GM21528 (cell line): ENCODE measurements at regions not wholly inside any gene's neighbourhood (a gene's known extent, or its start where the extent isn't known, plus 50 kb on each side); places are given as distances from the start of the nearest gene placed in this dataset.

ENCODE experiments used
- ATAC-seq: cut with Tn5 transposase; IDR thresholded peaks from one replicate; pipeline ENCODE4 v1.9.1; 2021; ENCODE audit warnings: mild to moderate bottlenecking, moderate library complexity; ENCODE audit not compliant: unreplicated experiment, low FRiP score

DNA sequence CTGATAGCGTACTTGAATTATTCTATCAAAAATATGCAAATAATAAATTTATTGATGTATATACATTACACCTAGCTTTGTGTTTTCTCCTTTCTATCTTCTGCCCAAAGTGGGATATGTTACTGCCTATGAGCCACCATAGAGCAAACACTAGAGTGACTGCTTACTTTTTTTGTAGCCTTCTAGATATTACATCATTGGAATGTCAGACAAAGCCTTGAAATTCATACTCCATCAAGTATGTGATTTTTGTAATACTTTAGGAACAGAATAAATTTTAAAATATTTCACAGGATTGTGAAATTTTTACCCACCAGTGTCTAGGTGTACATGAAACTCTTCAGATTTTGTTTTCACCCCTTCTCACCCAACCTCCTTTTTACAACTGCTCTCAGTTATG, 787.6 kb downstream of the USP25 start:
- ATAC-seq = no peak

DNA sequence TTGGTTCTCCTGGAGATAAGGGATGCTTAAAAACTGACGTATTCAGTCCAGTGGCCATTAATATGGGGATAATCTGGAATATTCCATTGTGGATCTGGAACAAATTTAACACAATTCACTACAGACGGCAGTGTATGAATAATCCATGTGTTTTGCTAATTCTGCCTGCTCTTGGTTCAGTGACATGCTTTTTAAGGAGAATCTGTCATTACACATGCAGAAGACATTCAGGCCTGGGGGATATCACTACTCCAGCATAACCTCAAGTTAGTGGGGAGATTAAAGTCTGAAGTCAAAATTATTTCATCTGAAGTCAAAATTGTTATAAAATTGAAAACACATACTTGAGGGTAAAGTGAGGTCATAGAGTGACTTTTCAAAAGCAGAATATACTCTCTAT, 789.3 kb downstream of the USP25 start:
- ATAC-seq = no peak

DNA sequence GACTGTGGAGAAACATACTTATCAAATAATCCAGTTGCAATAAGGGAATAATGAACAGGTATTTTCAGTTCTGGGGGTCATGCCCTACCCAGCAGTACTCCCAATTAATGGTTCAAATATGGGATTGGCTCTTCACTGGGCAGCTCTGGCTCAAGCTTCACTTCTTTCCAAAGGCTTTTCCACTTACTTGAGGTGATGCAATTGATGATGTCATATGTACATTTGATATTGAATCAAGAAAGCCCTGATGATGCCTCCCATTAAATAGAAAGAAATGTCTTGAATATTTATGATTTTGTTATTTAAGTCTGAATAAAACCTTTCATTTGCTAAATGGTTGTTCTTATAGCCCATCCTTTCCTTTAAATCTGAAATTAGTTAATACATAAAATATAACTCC, 789.9 kb downstream of the USP25 start:
- no peak for ATAC-seq

DNA sequence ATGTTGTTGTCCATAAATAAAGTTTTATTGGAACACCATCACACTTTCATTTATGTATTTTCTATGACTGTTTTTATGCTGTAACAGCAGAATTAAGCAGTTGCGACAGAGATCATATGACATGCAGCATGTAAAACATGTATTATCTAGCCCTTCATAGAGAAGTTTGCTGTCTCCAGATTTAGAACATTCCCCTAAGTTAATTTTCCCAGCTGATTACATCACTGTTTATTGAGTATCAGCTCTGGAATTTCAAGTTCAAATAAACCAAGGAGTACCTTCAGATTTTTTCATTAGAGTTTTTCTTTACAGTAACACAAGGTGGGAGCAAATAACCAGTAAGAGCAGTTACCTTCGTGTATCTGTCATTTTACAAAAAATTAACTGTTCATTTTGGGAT, 792.8 kb downstream of the USP25 start:
- ATAC-seq = no peak

DNA sequence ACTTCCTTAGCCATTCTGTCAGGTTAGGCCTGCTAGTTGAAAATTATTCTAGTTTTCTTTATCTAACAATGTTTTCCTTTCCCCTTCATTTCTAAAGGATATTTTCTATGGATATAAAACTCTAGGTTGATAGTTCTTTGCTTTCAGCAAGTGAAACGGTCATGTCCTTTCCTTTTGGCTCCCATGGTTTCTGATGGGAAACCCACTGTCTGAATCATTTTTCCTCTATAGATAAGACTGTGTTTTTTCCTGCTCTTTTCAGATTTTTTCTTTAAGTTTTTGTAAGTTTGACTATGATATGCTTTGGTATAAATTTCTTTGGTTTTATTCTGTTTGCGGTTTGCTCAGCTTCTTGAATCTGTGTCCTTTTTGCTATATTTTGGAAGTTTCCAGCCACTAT, 800.9 kb downstream of the USP25 start:
- ATAC-seq = no peak

DNA sequence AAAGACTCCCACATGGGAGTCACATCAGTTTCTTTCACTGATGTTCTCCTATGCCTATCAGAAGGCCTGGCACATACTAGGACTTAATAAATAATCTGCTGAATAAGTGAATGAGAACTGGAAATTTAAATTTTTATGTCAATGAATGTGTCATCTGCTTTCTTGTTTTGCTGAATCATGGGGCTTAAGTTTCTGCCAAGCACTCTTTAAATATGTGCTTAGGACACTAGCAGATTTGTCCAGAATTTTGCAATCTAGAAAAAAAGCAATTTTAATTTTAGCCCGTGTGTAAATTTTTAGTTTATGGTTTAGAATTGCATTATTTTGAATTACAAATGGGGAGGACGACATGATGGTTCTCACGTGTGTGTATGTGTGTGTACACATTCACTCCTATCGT, 803.1 kb downstream of the USP25 start:
- no peak for ATAC-seq

DNA sequence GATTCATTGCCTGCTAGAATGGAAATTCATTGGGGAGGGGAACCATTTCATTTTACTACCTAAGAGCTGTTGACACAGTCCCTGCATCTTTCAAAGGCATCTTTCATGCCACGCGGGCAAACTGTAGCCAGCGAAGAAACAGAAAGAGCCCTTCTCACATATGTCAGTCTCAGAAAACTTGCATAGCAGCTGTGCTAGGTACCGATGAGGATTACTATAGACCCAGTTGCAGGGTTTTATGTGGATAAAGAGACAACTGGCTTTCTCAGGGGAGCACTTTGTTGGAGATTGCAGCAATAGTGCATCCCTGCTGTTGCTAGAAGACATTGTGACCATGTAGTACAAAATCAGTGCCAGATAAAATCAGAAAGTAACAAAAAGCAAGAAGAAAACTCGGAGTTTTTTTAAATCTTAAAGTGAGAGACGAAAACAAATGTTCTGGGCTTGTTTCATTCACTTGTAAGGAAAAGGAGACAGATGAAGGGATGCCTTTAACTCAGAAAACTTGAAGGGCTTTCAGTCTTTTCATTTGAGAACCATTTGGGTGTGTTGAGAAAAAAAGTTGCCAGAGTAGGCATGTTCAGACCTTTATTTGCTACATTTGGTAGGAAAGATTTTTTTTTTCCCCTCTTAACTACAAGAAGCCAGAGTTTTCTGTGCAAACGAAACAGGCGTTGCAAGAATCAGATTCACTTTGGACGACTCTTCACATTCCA, 804.1 kb downstream of the USP25 start:
- no peak for ATAC-seq

DNA sequence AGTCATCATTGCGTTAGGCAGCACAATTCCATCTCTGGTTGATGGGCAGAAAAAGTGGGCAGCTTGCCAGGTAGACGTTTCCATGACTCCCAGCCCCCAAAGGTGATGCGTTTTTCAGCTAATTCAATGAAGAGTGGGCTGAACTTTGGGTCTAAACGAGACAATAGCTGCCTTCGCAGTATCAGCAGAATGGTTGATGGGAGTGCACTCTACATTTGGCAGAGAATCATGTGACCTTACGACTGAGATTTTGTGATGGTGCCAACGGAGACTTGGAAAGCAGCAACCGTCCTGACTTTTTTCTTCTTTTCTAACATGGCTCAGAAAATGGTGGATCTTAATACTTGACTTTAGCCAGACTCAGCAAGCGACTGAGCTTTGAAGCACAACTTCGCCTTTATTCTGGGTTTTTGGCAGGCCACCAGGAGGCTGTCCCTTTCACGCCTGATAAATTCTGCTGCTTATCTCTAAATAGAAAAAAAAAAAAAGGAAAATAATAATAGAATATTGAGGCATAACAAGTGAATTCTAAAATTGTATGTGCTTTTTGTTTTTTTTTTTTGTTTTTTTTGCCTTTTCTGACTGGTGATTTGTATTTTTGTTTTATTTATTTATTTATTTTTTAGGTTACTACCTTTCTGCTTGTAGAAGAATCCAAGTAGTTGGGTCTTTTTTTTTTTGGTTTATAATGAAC, 804.8 kb downstream of the USP25 start:
- no peak for ATAC-seq

DNA sequence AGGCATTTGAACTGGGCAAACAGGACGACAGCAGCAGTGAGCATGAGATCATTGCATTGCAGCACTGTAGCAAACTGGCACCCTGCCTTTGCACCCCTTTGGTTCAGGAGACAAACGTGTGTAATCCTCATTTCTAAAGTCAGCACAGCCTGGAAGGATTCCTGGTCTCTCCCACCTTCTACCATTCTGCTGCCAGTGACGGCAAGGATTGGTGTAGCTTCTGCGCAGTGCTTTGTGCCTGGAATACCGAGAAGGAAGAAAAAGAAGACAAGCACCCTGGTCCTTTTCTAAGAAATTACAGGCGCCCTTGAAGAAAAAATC, 805.3 kb downstream of the USP25 start:
- ATAC-seq = no peak

DNA sequence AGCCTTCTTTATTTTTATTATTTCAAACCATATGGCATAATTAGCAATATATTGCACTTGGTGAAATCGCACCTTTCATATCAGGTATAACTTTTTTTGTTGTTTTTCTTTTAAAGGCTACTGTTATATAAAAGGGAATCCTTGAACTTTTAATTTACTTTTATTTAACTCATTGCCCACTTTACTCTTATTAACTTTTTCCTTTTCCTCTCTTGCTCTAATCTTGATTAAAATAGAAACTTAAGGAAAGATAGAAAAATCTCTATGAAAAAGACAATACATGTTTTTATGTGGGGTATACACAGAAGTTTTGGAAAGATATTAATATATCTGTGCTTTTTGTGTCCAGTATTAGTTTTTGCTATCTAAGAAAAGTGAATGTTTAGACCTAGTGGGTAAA, 805.8 kb downstream of the USP25 start:
- ATAC-seq = no peak

DNA sequence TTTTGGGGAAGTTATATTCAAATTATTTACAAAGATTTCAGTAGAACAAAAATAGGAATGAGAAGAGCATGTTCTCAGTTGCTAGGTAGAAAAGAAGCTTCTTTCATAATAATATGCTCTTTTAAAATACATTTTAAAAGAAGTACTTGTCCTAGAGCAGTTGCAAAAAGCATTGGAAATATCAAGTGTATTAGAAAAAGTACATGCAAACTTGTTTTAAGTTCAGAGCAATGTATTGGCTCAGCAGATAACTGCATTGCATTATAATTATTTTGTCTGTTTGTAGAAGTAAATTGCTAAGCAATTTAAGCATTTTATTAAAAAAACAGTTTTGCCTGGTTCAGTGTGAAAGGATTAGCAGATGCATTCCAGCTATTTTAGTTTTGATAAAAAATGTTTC, 806.4 kb downstream of the USP25 start:
- ATAC-seq = no peak

DNA sequence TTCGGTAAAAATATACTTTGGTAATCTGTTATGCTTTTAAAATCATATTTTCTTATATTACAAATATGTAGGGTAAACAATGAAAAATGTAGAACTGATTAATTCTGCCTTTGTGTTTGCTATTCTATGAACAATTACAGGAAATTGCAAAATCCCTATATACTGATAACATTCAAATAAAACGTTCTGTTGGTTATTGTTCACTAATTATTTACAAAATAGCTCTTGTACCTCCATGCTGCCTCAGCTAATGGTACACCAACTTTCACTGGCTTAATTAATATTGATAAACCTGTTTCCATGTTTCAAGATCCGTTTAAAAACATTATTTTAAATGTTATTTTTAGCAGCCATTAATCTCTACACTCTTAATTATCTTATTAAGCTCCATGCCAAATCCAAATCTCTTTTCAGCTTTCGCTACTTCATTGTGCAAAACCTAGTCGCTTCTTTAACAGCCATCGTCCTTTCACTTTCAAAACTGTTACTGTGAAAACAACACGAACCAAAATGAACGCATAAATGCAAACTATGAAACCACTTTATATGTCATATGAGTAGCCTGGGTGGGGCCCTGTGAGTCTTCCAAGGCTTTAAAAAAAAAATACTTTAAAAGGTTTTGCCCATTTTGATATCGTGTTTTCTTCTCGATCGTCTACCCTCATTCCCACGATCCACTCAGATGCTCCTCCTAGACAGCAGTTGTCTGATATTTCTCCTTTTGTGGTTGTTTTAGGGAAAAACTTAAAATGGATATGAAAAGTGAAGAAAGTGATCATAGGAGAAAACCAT, 807.1 kb downstream of the USP25 start:
- no peak for ATAC-seq

DNA sequence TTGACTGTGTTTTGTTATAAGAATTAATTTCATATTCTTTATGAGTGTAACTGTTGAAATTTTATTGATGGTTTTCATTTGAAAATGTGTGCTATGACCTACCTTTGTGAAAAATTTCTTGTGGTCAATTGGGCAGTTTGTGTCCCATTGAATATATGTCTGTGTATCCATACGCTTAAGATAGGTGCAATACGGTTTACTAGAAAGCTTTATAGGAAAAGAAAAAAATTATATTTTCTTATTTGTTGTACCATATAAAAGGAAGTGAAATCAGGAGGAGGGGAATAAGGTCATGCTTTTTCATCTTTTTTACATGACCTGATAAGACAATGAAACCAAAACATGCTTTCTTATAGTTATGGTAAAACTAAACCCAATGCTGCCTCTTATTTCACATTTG, 807.7 kb downstream of the USP25 start:
- ATAC-seq = no peak

DNA sequence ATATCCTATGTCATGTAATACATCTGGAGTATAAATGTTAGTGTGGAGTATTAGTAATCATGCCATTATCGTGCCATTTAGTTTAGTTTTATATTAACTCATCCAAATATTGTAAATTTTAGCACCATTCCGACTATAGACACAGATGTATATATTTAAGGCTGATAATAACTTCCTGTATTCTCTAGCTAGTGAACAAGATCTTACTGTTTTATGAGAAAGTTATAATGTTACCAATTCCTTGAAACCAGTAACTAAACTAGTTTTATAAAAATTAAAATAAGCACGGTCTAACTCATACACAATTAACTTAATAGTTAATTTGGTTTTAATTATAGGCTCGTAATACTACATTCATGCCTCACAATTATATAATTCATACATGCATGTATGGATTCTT, 808.6 kb downstream of the USP25 start:
- ATAC-seq = no peak

DNA sequence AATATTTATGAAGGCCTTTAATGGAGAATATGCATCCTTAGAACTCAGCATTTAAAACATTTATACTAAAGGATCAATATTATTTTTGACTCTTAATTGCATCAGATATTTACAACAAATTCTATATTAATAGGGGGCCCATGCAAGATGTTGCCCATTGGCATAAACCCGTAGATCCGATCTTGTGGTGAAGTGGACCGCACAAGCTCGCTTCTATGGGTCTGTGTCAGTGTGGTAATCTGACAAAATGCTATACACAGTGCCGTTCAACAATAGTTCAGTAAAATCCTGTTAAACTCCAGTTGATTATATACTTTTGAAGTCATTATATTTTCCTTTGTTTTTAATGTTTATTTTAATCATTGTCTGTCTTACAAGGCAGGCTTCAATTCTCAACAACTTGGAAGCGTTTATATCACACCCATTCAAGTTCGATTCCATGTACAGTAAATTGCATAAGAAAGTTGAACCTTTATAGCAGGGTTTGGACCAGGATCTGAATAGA, 809.2 kb downstream of the USP25 start:
- ATAC-seq = no peak

DNA sequence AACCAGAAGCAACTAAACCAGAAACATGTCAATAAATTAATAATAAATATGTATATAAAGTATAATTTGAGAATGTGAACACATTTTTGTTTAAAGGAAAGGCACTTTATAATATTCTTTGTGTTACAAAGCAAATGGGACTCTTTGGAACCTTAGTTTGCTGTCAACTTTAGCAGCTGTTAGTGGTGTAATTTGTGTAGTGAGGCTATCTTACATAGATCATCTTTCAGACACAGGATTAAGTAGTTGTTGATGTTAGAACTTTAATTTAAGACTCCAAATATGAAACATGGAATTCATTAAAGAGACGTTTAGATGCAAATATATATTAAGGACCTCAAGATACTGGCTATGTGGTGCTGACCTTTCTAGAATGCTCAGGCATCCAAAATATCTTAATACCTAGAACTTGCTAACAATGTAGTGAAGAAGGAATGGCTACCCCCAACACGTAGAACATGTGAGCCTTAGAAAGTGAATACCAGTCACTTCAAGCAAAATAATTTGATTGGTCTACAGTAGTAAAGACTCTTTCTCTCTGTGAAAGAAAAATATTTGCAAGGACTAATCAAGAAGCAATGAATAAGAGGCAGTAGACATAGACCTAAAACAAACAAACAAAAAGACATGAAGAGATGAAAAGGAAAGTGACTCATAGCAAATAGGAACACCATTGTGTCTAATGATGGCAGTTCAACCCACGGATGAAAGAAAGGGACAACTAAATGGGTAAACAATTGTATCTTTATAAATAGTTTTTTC, 811.4 kb downstream of the USP25 start:
- ATAC-seq = no peak

DNA sequence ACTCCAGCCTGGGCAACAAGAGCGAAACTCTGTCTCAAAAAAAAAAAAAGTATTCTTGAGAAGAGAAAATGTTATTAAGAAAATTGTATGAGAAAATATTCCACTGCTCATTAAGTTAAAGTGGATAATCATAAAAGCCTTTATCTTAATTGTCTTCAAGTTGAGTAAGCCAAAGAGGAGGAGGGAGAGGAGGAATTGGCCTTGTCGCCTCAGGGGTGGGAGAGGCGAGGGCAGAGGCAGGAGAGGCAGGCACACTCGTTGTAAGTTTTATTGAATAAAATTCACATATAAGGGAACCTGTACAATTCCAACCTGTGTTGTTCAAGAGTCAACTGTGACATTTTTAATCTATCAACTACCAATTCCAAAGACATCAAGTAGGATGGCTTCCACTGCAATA, 820.3 kb downstream of the USP25 start:
- no peak for ATAC-seq

DNA sequence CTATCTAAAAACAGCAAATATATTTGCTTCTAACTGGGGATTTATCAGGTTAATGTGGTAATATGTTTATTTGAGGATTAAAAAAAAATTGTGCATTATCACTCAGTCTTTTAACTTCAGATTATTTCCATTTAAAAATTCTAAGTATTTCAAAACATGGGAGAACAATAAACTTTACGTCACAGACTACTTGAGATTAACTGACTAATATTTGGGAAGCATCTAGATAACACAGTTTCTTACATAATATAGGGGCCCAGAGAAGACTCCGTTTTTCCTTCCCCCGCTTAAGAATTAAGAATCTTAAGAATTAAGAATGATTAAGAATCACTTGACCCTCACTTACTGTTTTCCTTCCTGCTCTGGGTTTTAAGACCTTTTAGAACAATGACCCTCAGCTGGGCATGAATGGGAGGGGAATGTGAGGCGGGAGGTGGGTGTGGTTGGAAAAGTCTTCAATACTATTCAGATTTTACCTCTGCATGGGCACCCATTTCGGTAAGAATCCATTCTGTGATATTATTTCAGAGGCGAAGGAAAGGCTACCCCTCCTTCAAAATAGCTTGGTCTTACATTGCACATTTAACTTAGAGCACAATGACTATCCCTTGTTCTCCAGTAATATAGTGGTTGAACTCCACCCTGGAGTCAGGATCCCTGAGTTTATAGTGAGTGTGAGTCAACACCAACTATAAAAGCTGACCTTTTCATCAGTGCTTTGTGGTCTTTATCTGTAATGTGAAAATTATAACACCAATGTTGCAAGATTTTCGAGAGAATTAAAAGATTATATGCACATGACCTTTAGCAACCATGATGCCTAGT, 821.3 kb downstream of the USP25 start:
- no peak for ATAC-seq

DNA sequence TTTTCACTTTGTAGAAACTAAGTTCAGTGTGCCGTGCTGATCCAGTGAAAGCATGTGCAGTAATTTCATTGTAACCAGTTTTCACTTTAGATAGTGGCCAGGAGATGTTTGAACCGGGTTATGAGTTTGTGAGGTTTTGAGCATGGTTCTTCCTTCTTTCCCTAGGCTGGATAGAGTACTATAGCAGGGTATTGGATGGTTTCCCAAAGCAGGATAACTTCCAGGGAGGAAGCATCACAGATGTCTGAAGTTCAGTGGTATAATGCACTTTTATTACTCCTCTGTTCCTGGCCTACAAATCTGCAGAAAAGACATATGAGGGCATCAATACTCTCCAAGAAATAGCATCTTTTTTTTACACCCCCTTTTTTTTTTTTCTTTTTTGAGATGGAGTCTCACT, 823.1 kb downstream of the USP25 start:
- no peak for ATAC-seq

DNA sequence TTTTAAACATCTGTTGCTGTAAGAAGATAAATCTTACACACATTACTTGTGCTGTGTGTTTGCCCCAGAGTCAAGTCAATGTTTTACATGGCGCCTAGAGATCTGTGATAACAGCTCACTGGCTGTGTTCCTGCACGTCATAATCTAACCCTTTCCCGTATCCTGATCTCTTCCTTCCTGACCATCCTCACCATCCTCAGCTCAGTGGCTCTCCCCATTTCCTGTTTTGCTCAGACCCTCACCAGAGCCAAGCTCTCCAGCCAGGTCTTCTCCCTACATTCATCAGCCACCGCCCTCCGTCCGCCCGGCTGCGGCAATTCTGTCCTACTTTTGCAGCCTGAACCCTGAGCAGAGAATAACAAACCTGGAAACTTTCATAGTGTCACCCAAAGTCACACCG, 824.7 kb downstream of the USP25 start:
- ATAC-seq = no peak
